SHP77 (cell line): ENCODE measurements at regions not wholly inside any gene's neighbourhood (a gene's known extent, or its start where the extent isn't known, plus 50 kb on each side); places are given as distances from the start of the nearest gene placed in this dataset.

Experiments
- DNase-seq, 2 experiments: peaks; one replicate each; lab custom pipeline; 2025; lab: John Stamatoyannopoulos, UW

- DNase-seq: no peak
These were observed 69.8 kb upstream of the DMAC1 start for GRCh38 chr9:7869340-7869739.

GRCh38 chr9:7862170-7862569 is 62.6 kb upstream of the DMAC1 start:
- no peak for DNase-seq

- no peak for DNase-seq
These were observed 61.5 kb upstream of the DMAC1 start for GRCh38 chr9:7861086-7861485.

GRCh38 chr9:7860335-7860709 is 60.7 kb upstream of the DMAC1 start:
- DNase-seq: no peak

- no peak for DNase-seq
These were observed 60.2 kb upstream of the DMAC1 start for GRCh38 chr9:7859701-7860334.

GRCh38 chr9:7858166-7858565 is 58.6 kb upstream of the DMAC1 start:
- DNase-seq: no peak

GRCh38 chr9:7854763-7855162 is 55.2 kb upstream of the DMAC1 start:
- DNase-seq: no peak
